ENCODE measurements at regions not wholly inside any gene's neighbourhood (a gene's known extent, or its start where the extent isn't known, plus 50 kb on each side); places are given as distances from the start of the nearest gene placed in this dataset.

DNA sequence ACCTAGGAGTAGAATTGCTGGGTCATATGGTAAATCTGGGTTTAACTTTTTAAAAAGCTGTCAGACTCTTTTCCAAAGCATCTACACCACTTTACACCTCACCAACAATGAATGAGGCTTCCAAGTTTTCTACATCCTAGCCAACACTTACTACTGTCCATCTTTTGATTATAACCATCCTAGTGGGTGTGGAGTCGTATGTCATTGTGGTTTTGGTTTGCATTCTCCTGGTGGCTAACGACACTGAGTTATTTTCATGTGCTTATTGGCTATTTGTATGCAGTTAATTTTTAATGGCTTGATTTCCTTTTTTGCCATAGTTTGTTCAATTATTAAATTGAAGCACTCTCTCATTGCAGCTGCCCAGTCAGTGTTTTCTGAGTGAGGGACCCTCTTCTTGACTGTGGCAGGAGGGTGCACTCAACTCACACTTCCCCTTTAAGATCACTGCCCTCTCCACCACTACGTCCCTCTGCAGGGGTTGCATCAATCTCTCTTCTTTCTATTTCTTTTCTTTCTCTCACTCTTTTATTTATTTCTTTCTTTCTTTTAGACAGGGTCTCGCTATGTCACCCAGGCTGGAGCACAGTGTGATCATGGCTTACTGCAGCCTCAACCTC, 182.3 kb downstream of the C9orf152 start:
- ATAC-seq (no peak), DNase-seq (no peak)
- Histone ChIP-seq H3K27me3 (ENCODE audit: low read depth) (no peaks in the 10 kb centered on the region), H3K4me3 (no peak overlapping the region), H3K4me1 (peaks cover 31% of the 10 kb centered on the region), H3K27ac (no peak overlapping the region), H3K9me3 (no peaks in the 10 kb centered on the region), H3K36me3 (no peaks in the 10 kb centered on the region)
- TF ChIP-seq, protein P1, sequence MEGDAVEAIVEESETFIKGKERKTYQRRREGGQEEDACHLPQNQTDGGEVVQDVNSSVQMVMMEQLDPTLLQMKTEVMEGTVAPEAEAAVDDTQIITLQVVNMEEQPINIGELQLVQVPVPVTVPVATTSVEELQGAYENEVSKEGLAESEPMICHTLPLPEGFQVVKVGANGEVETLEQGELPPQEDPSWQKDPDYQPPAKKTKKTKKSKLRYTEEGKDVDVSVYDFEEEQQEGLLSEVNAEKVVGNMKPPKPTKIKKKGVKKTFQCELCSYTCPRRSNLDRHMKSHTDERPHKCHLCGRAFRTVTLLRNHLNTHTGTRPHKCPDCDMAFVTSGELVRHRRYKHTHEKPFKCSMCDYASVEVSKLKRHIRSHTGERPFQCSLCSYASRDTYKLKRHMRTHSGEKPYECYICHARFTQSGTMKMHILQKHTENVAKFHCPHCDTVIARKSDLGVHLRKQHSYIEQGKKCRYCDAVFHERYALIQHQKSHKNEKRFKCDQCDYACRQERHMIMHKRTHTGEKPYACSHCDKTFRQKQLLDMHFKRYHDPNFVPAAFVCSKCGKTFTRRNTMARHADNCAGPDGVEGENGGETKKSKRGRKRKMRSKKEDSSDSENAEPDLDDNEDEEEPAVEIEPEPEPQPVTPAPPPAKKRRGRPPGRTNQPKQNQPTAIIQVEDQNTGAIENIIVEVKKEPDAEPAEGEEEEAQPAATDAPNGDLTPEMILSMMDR (IDR thresholded peaks at IDR 0.05): no peak
- intact Hi-C loops (cut with DNase I): no loop called here

DNA sequence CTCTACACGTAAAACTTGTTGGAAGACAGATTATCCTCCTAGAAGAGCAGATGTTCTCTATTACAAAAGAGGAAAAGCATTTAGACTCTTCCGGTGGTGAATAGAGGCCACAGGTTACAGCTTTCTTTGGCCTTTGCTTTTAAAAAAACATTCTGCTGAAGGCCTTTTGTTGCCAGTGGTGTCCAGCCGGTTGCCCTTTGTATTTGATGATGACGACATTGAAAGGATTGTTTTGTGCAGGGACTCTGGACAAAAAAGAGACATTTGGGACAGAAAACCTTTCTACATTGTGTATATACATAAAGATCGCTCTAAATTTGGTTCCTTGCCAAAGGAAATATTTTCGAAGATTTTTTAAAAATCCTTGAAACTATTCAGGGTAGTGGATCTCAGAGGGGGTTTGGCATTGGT, 180.3 kb downstream of the C9orf152 start:
- Histone ChIP-seq H3K27me3 (ENCODE audit: low read depth) (no peaks in the 10 kb centered on the region), H3K9me3 (no peaks in the 10 kb centered on the region), H3K27ac (no peak overlapping the region), H3K4me3 (no peak overlapping the region), H3K4me1 (peaks cover 19% of the 10 kb centered on the region), H3K36me3 (no peaks in the 10 kb centered on the region)
- intact Hi-C loops (cut with DNase I): no loop called here
- ATAC-seq (peak; percentile 27 to 31), DNase-seq (no peak)
- TF ChIP-seq, protein P1 (IDR thresholded peaks at IDR 0.05): no peak

DNA sequence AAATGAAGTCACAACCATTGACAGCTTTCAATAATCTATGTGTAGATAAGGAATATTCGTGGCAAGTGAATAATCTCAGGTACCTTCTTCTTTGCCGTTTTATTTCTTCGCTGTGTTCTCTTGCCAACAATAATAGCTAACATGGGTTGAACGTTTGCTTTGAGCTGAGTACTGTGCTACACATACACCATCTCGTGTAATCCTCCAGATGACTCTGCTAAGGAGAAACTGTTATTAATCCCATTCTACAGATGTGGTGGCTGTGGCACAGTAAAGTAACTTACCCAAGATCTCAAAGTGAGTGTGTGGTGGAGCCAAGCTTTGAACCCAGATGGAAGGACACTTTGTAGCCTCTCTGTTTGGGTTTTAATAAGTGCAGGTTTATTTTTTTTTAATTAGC, 179.7 kb downstream of the C9orf152 start:
- intact Hi-C loops (cut with DNase I): no loop called here
- H3K36me3 ChIP-seq: no peaks in the 10 kb centered on the region
- no peak overlapping the region for H3K27ac ChIP-seq
- no peak overlapping the region for H3K4me3 ChIP-seq
- TF ChIP-seq, protein P1 (IDR thresholded peaks at IDR 0.05): no peak
- ATAC-seq (no peak), DNase-seq (no peak)
- H3K9me3 ChIP-seq: no peaks in the 10 kb centered on the region
- no peaks in the 10 kb centered on the region for H3K27me3 ChIP-seq (ENCODE audit: low read depth)
- peaks cover 19% of the 10 kb centered on the region for H3K4me1 ChIP-seq

DNA sequence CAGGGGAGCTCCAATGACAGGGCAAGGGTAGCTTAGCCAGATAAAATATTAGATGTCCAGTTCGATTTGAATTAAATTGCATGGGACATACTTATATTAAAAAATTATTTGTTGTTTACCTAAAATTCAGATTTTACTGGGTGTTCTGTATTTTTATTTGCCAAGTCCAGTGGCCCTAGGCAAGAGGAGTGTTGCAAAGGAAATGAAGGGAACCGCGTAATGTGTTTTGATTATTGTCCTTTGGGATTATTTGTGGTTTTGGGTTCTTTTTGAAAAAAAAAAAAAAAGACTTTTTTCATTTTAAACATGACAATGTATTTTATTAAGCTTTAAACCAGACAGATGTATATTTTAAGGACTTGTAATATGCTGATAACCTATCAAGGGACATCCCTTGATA, 179.3 kb downstream of the C9orf152 start:
- DNase-seq (no peak), ATAC-seq (no peak)
- intact Hi-C loops (cut with DNase I): no loop called here
- TF ChIP-seq, protein P1 (IDR thresholded peaks at IDR 0.05): no peak
- H3K4me3 ChIP-seq: no peak overlapping the region
- H3K36me3 ChIP-seq: no peaks in the 10 kb centered on the region
- no peak overlapping the region for H3K27ac ChIP-seq
- H3K9me3 ChIP-seq: no peaks in the 10 kb centered on the region
- H3K4me1 ChIP-seq: peaks cover 19% of the 10 kb centered on the region
- no peaks in the 10 kb centered on the region for H3K27me3 ChIP-seq (ENCODE audit: low read depth)

DNA sequence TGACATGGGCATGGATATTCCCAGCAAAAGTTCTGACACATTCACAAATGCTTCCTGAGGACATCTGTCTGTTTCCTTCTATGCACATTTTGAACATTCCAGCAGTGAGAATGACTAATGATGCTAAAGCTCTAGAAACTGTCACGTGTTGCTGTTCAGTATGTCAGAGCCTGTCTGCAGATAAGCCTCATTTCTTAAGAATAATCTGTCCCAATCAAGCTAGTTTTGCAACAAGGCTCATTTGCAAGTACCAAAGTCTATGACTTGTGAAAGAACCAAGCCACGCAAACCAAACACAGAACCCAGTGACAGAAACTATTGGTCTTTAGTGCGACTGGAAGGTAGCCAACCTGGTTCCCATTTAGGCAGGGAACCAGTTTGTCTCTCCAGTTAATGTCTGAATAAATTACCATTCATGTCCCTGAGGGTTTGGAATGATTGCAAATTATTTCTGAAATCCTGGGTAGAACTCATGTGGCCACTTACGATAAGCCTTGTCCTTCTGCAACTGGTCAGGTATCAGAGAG, 178.5 kb downstream of the C9orf152 start:
- H3K27me3 ChIP-seq (ENCODE audit: low read depth): no peaks in the 10 kb centered on the region
- ATAC-seq (peak; percentile 79 to 90), DNase-seq (no peak)
- peaks cover 19% of the 10 kb centered on the region for H3K4me1 ChIP-seq
- no peak overlapping the region for H3K4me3 ChIP-seq
- TF ChIP-seq, protein P1 (IDR thresholded peaks at IDR 0.05): no peak
- H3K9me3 ChIP-seq: no peaks in the 10 kb centered on the region
- intact Hi-C loops (cut with DNase I): no loop called here
- H3K27ac ChIP-seq: peak overlapping the region; percentile 41
- no peaks in the 10 kb centered on the region for H3K36me3 ChIP-seq
